Gastroesophageal sphincter (tissue), 4 donors: ENCODE measurements at regions not wholly inside any gene's neighbourhood (a gene's known extent, or its start where the extent isn't known, plus 50 kb on each side); places are given as distances from the start of the nearest gene placed in this dataset.

Experiments
- ATAC-seq: fragments of 150-250 bp; one replicate; pipeline ENCODE4 v1.9.1; 2016; ENCODE audit warnings: mild to moderate bottlenecking, moderate library complexity
- H3K27ac ChIP-seq, 4 donors: fragments of 200-600 bp; sonication (generic) in 3 of 4; 1 replicate in 3 of 4; 2 replicates in 1 of 4; pipeline ENCODE4 v1.5.1; 2016 to 2019
- H3K27me3 ChIP-seq: fragments of 200-600 bp; sonication (generic); one replicate; pipeline ENCODE4 v1.5.1; 2019
- H3K36me3 ChIP-seq, 2 donors: fragments of 200-600 bp; sonication (generic); one replicate each; pipeline ENCODE4 v1.5.1; 2019; ENCODE audit warnings: control low read depth in 1 of 2
- H3K4me1 ChIP-seq, 3 donors: fragments of 200-600 bp; sonication (generic); 1 replicate in 2 of 3; 2 replicates in 1 of 3; pipeline ENCODE4 v1.5.1; 2016 to 2019; ENCODE audit warnings: control low read depth in 2 of 3
- H3K4me3 ChIP-seq, 2 donors: fragments of 200-600 bp; sonication (generic); one replicate each; pipeline ENCODE4 v1.5.1; 2019; ENCODE audit warnings: mild to moderate bottlenecking in 1 of 2, moderate library complexity in 1 of 2
- H3K9me3 ChIP-seq, 3 donors: fragments of 200-600 bp; sonication (generic); one replicate each; pipeline ENCODE4 v1.5.1; 2017 to 2019; ENCODE audit warnings: control low read depth in 2 of 3
- EP300 ChIP-seq: sonication (generic); formaldehyde crosslinking; IDR thresholded peaks from one replicate; pipeline ENCODE4 v1.6.1; 2017; ENCODE audit warnings: antibody characterized with exemption, mild to moderate bottlenecking
- POLR2A ChIP-seq, 2 donors: fragments of 450-650 bp; IDR thresholded peaks; one replicate each; pipeline ENCODE4 v1.6.1; 2017; ENCODE audit warnings: antibody characterized with exemption in 2 of 2, mild to moderate bottlenecking in 2 of 2, moderate library complexity in 1 of 2
- POLR2AphosphoS5 ChIP-seq: sonication (generic); formaldehyde crosslinking; IDR thresholded peaks from one replicate; pipeline ENCODE4 v1.6.1; 2017; ENCODE audit warnings: antibody characterized with exemption
- WGBS, 2 donors: methylation state at CpG; one replicate each; pipeline ENCODE4 v1.1.5; 2018; ENCODE audit warnings: low coverage in 1 of 2; 5-methylcytosine and 5-hydroxymethylcytosine counted together
- TF ChIP-seq, protein P1 (sequence below), 4 experiments: fragments of 200-600 bp in 2 of 4; fragments of 450-650 bp in 2 of 4; sonication (generic) in 1 of 4; IDR thresholded peaks; one replicate each; pipeline ENCODE4 v1.5.1; 2017 to 2019; ENCODE audit warnings: antibody characterized with exemption in 4 of 4, mild to moderate bottlenecking in 2 of 4, moderate library complexity in 2 of 4

DNA sequence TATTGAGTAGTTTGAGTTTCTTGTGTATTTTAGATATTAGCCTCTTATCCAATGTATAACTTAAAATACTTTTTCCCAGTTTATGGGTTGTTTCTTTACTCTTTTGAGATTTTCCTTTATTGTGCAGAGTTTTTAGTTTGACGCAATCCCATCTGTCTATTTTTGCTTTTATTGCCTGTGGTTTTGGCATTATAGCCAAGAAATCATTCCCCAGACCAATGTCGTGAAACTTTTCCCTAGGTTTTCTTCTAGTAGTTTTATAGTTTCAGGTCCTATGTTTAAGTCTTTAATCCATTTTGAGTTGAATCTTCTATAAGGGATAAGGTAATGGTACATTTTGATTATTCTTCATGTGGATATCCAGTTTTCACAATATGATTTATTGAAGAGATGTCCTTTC, 87.6 kb downstream of the LEPR start:
- Histone ChIP-seq H3K36me3 (no peaks in the 10 kb centered on the region), H3K27me3 (no peaks in the 10 kb centered on the region), H3K4me1 (no peaks in the 10 kb centered on the region), H3K27ac (no peak overlapping the region), H3K4me3 (no peak overlapping the region), H3K9me3 (no peaks in the 10 kb centered on the region)
- no peak for ATAC-seq
- WGBS, 2 donors, result 43 to 79% methylated on average over 2 of the region's 2 CpGs
- TF ChIP-seq, protein P1, sequence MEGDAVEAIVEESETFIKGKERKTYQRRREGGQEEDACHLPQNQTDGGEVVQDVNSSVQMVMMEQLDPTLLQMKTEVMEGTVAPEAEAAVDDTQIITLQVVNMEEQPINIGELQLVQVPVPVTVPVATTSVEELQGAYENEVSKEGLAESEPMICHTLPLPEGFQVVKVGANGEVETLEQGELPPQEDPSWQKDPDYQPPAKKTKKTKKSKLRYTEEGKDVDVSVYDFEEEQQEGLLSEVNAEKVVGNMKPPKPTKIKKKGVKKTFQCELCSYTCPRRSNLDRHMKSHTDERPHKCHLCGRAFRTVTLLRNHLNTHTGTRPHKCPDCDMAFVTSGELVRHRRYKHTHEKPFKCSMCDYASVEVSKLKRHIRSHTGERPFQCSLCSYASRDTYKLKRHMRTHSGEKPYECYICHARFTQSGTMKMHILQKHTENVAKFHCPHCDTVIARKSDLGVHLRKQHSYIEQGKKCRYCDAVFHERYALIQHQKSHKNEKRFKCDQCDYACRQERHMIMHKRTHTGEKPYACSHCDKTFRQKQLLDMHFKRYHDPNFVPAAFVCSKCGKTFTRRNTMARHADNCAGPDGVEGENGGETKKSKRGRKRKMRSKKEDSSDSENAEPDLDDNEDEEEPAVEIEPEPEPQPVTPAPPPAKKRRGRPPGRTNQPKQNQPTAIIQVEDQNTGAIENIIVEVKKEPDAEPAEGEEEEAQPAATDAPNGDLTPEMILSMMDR (IDR thresholded peaks at IDR 0.05), result no peak
- TF ChIP-seq POLR2AphosphoS5 (no peak), POLR2A (IDR thresholded peaks at IDR 0.05) (no peak)

DNA sequence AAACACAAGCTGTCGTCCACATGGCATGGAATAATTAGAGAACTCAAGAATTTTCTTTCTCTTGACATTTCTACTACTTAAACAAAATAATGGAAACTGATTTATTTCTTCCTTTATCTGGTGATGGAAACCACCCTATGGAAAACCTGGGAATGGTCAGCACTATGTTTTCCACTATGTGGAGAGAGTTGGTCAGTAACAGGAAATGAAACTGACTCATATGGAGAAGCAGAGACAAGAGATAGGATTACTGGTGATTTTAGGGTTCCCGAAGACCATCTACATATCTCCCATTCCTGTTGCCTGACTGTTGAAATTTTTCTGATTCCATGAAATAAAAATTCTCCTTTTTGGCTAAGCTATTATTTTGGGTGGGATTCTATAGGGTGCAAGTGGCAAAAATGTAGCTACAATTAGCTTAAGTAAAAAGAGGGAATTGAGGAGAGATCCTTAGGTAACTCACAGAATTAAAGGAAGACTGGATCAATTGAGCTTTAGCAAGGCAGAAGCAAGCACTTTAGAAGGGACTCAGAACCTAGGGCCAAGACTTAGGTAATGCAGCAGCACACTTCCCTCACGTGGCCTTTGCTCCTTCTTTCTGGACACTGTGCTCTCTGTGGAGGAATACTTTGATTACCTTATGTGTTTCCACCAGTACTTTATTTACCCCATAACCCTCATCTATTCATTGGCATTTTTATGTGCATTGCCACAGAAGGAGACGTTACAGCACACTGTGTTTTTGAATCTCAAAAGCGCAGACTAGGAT, 89.6 kb downstream of the LEPR start:
- no peak overlapping the region for H3K4me3 ChIP-seq
- no peak overlapping the region for H3K27ac ChIP-seq
- 68 to 73% methylated on average over 2 to 4 of the region's 5 CpGs for WGBS, 2 donors
- no peaks in the 10 kb centered on the region for H3K4me1 ChIP-seq
- no peaks in the 10 kb centered on the region for H3K36me3 ChIP-seq
- TF ChIP-seq POLR2A (IDR thresholded peaks at IDR 0.05) (no peak), POLR2AphosphoS5 (no peak), EP300 (no peak)
- TF ChIP-seq, protein P1 (IDR thresholded peaks at IDR 0.05), result no peak
- H3K9me3 ChIP-seq, result no peaks in the 10 kb centered on the region
- no peaks in the 10 kb centered on the region for H3K27me3 ChIP-seq
- ATAC-seq, result no peak

DNA sequence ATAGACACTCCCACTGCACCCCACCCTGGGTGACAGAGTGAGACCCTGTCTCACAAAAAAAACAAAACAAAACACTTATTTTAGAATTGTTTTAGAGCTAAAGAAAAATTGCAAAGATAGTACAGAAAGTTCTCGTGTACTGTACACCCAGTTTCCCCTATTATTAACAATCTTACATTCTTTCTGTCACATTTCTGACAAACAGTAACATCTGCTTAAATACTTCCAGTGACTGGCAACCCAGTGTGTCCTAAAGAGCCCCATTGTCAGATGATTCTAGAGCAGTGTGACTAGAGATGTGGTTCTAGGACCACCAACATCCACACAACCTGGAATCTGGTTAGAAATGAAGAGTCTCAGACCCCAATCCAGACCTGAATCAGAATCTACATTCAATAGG, 90.5 kb downstream of the LEPR start:
- ATAC-seq, result no peak
- Histone ChIP-seq H3K27ac (no peak overlapping the region), H3K36me3 (no peaks in the 10 kb centered on the region), H3K9me3 (no peaks in the 10 kb centered on the region), H3K4me3 (no peak overlapping the region), H3K27me3 (no peaks in the 10 kb centered on the region), H3K4me1 (no peaks in the 10 kb centered on the region)
- TF ChIP-seq EP300, result no peak
- TF ChIP-seq, protein P1 (IDR thresholded peaks at IDR 0.05), result no peak
- TF ChIP-seq POLR2A (IDR thresholded peaks at IDR 0.05), result no peak
- no peak for TF ChIP-seq POLR2AphosphoS5
- 67 to 69% methylated on average over 1 of the region's 1 CpG for WGBS, 2 donors

DNA sequence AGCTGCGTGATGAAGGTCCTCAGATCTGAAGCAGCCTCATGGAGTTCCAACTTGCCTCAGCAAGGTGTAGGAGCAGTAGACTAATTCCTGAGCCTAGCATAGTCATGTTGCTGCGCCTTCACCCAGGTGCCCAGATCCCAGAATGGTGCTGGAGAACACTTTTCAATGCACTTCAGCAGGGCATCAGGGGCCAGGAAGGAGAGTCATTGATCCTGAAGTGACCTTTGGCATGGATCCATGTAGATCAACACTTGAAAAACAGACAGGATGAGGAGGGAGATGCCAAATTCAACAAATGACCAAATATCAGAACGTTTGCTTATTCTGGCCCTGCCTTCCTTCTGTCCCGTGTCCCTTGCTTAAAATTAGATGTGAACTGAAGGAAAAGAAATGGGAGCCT, 91.9 kb downstream of the LEPR start:
- no peak for ATAC-seq
- Histone ChIP-seq H3K36me3 (no peaks in the 10 kb centered on the region), H3K27me3 (no peaks in the 10 kb centered on the region), H3K4me3 (no peak overlapping the region), H3K27ac (no peak overlapping the region), H3K4me1 (no peaks in the 10 kb centered on the region), H3K9me3 (no peaks in the 10 kb centered on the region)
- no peak for TF ChIP-seq POLR2A (IDR thresholded peaks at IDR 0.05)
- TF ChIP-seq EP300, result no peak
- TF ChIP-seq POLR2AphosphoS5, result no peak
- TF ChIP-seq, protein P1 (IDR thresholded peaks at IDR 0.05), result no peak
- WGBS, 2 donors, result 21 to 59% methylated on average over 2 of the region's 4 CpGs

DNA sequence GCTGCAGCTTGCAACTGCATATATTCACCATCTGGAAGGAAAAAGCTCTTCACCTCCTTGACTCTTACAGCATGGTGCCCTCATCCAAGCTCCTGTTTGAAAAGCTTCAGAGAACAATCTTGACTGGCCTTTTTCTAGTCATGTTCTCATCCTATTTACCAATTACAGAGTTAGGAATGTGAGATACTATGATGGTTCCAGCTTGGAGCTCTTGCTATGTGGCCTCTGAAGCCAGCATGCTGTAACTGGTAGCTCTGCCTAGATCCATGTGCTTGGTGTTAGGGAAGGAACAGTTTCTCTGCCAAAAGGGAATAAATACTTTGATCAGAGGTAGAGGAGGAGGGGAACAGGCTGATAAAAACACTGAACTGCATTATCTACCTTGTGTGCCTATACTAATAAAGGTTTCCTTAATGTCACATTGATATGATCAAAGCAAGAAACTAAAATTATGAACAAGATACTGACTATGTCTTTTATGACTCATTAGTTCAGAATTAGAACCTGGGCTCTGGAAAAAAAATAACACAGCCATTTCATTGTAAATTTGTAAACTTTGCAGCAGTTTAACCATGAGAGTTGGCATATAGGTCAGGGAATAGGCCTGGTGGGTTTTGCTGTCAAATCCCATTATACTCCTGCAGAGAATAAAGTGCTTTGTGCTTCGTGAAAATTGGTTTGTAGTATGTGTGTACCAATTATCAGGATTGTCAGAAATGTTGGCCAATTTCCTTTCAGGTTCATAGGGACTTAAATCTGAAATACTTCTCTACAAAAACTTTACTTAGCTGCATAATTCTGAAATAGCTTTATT, 92.7 kb downstream of the LEPR start:
- Histone ChIP-seq H3K4me3 (no peak overlapping the region), H3K27me3 (no peaks in the 10 kb centered on the region), H3K27ac (no peak overlapping the region), H3K36me3 (no peaks in the 10 kb centered on the region), H3K4me1 (no peaks in the 10 kb centered on the region), H3K9me3 (no peaks in the 10 kb centered on the region)
- TF ChIP-seq POLR2AphosphoS5 (no peak), EP300 (no peak), POLR2A (IDR thresholded peaks at IDR 0.05) (no peak)
- TF ChIP-seq, protein P1 (IDR thresholded peaks at IDR 0.05), result no peak
- no peak for ATAC-seq
- WGBS, 2 donors, result 79 to 92% methylated on average over 1 of the region's 1 CpG
